ENCODE measurements at regions not wholly inside any gene's neighbourhood (a gene's known extent, or its start where the extent isn't known, plus 50 kb on each side); places are given as distances from the start of the nearest gene placed in this dataset.

DNA sequence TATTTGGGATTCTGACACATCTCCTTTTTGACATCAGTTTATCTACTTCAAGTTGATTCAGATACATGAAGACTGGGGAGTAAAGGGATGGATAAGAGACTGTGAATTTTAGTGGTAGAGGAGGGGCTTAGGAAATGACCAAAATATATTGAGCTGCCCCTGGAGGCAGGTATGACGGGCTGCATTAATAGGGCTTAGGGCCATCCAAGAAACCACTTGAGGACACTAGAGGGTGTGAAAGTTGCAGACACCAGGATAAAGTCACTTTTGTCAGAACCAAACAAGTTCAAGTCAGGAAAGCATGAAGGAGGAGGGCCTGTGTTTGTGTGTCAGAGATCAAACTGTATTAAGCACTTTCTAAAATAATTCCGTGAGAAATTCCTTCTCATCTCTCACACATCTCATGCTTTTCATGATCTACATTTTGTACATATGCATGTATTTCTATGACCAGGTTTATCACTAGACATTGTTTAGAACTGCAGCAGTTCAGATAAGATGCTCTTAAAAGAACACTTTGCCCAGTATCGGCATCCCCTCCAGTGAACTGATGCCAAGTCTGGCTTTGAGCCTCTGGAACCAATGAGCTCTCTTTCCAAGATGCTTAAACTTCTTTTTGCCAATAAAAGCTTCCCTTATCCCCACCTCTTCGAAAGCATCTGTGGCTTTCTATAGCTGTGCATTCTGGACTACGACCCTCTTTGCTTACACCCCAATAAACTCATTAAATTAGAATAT, 136.9 kb downstream of the SLC38A1 start:
- no peak for DNase-seq

DNA sequence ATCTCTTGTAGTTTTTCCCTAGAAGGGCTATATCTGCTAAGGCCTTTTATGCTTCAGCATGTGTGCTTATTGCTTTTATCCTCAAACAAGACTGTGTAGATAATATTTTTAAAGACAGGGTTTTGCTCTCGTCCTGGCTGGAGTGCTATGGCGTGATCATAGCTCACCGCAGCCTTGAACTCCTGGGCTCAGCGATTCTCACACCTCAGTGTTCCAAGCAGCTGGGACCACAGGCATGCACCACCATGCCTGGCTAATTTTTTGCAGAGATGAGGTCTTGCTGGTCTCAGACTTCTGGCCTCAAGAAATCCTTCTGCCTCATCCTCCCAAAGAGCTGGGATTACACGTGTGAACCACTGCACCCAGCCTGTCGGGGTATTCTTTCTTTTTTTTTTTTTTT, 137.3 kb upstream of the SCAF11 start:
- DNase-seq: no peak

DNA sequence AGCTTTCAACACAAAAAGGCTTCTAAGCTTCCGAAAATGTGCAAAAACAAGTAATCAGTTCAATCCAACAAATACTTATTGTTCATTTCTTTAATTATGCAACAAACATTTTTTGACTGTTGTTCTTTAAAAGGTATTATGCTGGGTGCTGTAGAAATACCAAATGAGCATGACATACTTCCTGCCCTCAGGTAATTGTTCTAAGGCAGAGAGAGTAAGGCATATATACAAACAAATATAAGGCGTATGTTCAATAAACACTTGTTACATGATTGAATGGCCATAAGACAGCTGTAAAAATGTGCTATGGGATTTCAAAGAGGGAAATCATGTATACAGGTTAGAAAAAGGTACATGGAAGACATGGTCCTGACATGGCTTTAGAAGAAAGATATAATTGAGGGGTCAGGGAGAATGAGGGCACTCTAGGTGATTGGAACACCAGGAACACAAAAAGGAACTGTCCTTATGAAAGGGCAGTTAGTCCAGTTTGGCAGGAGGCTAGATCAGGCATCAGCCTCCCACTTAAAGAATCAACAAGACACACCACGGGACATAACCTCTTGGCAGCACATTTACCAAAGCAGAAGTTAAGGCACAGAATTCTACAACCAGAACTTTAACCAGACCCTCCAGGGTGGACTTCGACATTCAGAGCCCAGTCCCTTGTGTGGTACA, 135.8 kb upstream of the SCAF11 start:
- DNase-seq: no peak

GRCh38 chr12:46124848-46125619, 134.7 kb upstream of the SCAF11 start:
- peak in 11 of 14 donors; percentile 12 to 57 (median 34) for DNase-seq

DNA sequence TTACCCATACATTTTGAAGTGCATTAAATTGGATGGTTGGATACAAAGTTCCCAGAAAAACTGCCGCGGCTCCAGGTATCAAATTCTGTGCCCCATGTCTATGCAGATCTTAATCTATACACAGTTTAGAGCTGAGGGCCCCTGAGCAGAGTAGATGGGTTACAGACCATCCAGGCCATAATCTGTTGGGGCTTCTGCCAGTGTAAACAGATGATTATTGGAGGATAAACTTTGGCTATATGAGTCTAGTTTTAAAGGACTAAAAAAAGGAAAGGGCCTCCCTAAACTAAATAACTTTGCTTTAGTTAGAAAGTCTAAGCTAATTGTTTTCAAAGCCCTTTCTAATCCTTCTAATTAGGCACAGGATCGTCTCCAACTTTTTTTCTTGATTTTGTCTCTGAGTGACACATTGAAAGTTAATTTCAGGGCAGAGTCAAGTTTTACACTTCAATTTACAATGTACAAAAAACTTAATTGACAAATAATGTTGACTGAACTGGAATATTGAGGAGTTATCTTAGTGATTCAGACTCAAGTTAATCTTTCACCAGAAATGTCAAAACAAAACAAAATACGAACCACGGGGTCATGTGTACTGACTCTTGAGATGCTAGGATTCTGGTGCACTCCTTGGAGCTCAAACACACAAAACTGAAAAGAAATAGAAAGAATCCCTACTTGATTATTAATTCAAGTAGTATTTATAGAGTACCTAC, 133.9 kb upstream of the SCAF11 start:
- DNase-seq: no peak

DNA sequence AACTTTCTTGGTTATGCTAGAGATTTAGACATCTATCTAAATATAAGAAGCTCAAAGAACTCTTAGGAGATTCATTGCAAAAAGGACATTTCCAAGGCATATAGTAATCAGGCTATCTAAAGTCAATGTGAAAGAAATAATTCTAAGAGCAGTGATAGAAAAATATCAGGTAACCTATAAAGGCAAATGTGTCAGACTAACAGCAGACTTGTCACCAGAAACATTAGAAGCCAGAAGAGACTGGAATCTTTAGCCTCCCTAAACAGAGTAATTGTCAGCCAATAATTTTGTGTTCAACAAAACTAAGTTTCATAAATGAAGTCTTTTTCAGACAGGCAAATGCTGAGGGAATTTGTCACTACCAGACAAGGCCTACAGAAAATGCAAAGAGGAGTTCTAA, 122.0 kb upstream of the SCAF11 start:
- no peak for DNase-seq

GRCh38 chr12:46111715-46112114, 121.3 kb upstream of the SCAF11 start:
- DNase-seq: no peak

DNA sequence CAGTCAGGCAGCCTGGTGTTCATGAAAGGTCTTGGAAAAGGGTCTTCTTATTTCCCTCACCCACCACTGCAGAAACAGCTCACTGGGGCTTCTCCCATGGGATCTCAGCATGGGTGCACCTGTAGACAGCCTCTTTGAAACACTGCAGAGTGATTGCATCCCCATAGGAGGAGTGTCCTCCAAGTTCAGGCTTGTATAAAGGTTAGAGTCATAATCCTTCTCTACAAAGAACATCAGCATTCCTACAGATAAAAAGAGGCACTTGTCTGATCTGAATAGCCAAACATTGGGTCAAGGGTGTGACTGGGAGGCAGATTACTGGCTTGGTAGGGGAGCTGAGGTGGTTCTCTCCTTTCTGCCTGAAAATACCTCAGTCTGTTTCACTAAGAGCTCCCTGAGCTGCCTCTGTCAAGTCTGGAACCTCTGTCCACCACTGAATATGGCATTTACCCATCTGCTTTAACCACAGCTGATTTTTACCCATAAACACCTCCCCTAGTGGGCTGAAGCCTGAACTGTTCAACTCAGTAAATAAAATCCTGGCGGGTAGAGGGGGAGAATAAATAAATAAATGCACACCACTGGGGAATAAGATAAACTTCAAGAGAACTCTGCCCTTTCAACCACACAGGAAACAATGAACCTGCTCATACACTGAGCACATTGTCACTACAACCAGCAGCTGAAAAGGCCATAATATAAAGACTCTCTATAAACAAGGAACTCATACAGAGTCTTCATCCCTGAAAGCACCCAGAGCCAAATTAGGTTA, 120.7 kb upstream of the SCAF11 start:
- no peak for DNase-seq

DNA sequence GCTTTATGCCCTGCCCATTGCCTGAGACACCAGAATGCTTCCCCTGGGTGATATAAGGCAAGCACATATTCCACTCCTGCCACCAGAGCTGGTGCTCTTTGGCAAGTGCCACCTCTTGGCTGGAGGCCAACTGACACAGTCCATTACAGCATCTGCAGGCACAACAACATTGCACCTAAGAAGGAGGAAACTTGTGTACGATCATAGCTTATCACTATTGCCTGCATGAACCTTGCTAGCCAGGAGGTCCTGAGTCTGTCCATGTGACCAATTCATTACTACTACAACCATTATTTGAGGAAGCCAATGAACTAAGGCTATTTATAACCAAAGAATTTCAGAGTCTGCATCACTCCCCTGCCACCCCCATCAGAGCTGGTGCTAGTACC, 119.8 kb upstream of the SCAF11 start:
- DNase-seq: no peak

- no peak for DNase-seq
Measured at GRCh38 chr12:46109343-46110222, 119.2 kb upstream of the SCAF11 start.

GRCh38 chr12:46108721-46109120, 118.3 kb upstream of the SCAF11 start:
- no peak for DNase-seq

- DNase-seq: no peak
Measured at GRCh38 chr12:46107591-46107990, 117.2 kb upstream of the SCAF11 start.

- no peak for DNase-seq
Measured at GRCh38 chr12:46105735-46106134, 115.4 kb upstream of the SCAF11 start.

DNA sequence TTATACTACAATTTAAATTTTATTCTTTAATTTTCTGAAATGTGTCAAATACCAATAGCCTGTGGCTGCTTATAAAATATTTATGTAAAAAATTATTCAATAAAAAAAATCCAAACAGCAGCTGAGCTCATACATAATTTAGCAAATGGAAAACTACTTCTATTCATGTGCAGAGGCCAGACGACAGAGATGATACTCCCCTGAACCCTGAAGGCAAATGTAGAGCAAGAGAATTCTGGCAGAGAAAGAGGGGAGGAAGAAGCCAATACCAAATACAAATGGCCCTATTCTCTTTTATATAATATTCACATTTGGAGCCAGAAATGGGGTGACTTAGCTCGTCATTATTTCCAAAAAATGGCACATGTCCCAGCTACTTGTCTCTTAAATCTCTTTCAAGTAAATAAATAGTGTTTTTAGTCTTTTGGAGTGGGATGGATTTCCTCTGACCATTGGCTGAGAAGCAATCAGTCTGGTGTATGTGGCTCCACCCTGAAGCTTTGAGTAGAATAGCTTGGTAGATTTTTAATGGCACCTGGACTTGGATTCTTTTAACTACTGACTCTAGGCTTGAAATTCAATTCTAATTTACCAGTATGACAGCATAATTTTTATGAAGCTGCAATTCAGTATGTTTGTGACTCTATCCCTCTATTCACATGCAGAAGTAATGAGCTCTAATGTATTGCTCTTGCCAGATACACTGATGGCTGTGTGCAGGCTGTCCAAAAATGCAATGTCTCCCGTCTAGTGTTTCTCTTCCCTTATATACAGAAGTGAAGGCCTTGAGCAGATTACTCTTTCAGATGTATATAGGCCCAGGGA, 113.4 kb upstream of the SCAF11 start:
- DNase-seq: peak in 1 of 14 donors; percentile 11

DNA sequence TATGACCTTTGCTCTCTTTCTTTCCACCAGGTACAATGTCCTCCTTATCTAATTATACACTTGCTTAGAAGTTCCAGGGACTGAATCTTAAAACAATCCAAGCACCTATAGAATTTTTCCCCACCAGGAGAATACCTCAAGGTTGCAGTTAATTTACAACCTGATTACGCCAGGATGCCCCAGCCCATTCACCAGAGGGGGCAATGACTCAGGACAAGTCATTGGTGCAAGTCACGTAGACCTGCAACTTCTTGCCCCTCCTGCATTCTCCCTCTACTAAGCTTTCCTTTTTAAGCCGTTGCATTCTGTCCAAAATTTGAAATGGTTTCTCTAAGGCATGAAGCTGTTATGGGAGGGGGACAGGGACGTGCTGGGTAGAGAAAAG, 111.1 kb upstream of the SCAF11 start:
- no peak for DNase-seq

DNA sequence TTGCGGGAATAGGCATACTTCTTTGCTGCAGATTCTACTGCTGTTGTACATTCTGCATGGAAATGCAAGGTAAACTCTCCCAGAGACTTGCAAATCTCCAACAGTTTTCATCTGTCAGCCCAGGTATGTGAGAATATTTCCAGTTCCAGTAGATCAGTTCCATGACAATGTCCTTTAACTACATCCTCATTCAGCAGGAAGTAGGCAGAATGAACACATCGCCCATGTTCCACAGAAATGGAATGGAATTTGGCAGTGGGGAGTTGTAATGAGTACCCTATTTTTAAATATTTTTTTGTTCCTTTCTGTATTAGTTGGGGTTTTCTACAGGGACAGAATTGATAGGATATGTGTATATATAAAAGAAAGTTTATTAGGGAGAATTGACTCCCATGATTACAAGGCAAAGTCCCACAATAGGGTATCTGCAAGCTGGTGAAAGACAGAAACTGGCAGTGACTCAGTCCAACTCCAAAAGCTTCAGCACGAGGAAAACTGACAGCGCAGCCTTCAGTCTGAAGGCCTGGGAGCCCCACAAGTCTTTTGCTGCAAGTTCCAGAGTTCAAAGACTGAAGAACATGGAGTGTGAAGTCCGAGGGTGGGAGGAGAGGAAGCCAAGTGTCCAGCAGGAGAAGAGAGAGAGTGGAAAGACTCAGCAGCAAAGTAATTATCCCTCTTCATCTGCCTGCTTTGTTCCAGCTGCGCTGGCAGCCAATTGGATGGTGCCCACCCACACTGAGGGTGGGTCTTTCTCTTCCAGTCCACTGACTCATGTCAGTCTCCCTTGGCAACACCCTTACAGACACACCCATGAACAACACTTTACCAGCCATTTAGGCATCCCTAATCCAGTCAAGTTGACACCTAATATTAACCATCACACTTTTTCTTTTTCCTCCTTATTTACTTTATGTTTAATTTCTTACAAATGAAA, 110.4 kb upstream of the SCAF11 start:
- DNase-seq: no peak

GRCh38 chr12:46089414-46090162, 99.2 kb upstream of the SCAF11 start:
- DNase-seq: no peak

DNA sequence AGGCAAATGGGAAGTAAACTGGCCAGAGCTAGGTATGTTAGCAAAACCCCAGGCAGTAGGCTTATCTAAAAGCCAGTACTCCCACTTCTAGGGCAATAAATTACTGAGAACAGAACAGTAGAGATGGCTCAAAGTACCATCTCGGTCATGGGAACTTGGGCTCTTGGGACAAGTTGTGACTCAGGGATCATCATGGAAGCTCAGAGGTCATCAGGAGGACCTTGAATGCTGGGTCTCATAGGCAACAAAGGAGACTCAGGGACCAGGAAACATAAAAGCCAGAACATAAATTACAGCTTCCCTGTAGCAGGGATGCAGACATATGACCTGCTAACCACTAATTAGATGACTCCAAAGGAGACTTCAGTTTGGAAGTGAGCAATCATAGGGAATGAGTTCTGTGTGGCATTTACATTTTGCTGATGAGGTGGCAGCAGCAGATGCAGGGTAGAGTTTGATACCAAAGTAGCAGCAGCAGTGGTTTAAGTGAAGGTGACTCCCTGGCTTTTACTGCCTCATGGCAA, 97.6 kb upstream of the SCAF11 start:
- no peak for DNase-seq

Measured in C1 segment of cervical spinal cord (tissue), 14 donors.